Ovary (tissue), 3 donors: ENCODE measurements at regions not wholly inside any gene's neighbourhood (a gene's known extent, or its start where the extent isn't known, plus 50 kb on each side); places are given as distances from the start of the nearest gene placed in this dataset.

Experiments used
- CTCF ChIP-seq, 3 donors: fragments of 450-650 bp in 2 of 3; fragments of 200-600 bp in 1 of 3; IDR thresholded peaks; one replicate each; pipeline versions ENCODE4 v1.5.1 to v1.8.0; 2016 to 2022; ENCODE audit warnings: antibody characterized with exemption in 3 of 3, mild to moderate bottlenecking in 1 of 3
- POLR2A ChIP-seq: fragments of 450-650 bp; IDR thresholded peaks from one replicate; pipeline ENCODE4 v1.6.1; 2017; ENCODE audit warnings: antibody characterized with exemption, mild to moderate bottlenecking, moderate library complexity
- donor health status: DM: no; HTN: no; CAD: no.

GRCh38 chr9:117782931-117783788 lies 79.0 kb downstream of the TLR4 start:
- no peak for TF ChIP-seq POLR2A
- peak in 1 of 3 donors; percentile 50 for TF ChIP-seq CTCF (IDR thresholded peaks at IDR 0.05)
